ENCODE measurements at regions not wholly inside any gene's neighbourhood (a gene's known extent, or its start where the extent isn't known, plus 50 kb on each side); places are given as distances from the start of the nearest gene placed in this dataset.
"Not testable (repeated sequence)": the region's sequence is repeated elsewhere in the genome, so short reads cannot be mapped to it uniquely, and the experiment has no call there.

DNA sequence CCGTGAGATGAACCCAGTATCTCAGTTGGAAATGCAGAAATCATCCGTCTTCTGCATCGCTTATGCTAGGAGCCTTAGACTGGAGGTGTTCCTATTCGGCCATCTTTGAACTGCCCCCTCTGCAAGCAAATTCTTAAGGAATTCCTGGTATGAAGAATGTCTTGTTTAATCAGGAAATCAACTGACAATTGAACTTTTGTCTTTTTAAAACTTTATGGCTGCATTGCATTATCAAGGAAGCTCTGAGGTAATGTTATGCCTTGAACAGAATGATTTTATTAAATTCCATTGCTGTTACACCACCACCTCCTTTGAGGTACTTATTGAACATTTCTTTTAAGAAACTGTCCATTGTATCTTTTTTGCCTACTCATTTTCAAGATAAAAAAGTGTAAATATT is 1915.7 kb upstream of the CDH9 start:
- DNase-seq (ENCODE audit: low read depth in 1 of 2, low spot score in 1 of 2) = no peak
- TF ChIP-seq, protein P1, sequence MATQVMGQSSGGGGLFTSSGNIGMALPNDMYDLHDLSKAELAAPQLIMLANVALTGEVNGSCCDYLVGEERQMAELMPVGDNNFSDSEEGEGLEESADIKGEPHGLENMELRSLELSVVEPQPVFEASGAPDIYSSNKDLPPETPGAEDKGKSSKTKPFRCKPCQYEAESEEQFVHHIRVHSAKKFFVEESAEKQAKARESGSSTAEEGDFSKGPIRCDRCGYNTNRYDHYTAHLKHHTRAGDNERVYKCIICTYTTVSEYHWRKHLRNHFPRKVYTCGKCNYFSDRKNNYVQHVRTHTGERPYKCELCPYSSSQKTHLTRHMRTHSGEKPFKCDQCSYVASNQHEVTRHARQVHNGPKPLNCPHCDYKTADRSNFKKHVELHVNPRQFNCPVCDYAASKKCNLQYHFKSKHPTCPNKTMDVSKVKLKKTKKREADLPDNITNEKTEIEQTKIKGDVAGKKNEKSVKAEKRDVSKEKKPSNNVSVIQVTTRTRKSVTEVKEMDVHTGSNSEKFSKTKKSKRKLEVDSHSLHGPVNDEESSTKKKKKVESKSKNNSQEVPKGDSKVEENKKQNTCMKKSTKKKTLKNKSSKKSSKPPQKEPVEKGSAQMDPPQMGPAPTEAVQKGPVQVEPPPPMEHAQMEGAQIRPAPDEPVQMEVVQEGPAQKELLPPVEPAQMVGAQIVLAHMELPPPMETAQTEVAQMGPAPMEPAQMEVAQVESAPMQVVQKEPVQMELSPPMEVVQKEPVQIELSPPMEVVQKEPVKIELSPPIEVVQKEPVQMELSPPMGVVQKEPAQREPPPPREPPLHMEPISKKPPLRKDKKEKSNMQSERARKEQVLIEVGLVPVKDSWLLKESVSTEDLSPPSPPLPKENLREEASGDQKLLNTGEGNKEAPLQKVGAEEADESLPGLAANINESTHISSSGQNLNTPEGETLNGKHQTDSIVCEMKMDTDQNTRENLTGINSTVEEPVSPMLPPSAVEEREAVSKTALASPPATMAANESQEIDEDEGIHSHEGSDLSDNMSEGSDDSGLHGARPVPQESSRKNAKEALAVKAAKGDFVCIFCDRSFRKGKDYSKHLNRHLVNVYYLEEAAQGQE (IDR thresholded peaks at IDR 0.05; ENCODE audit: insufficient replicate concordance, low read depth) = no peak
- TF ChIP-seq POLR2AphosphoS5 (IDR thresholded peaks at IDR 0.05; ENCODE audit: low read depth) (no peak), GABPA (IDR thresholded peaks at IDR 0.05; ENCODE audit: low read depth) (no peak), SPI1 (IDR thresholded peaks at IDR 0.05; ENCODE audit: borderline replicate concordance, low read depth) (no peak)
- TF ChIP-seq, protein P2, sequence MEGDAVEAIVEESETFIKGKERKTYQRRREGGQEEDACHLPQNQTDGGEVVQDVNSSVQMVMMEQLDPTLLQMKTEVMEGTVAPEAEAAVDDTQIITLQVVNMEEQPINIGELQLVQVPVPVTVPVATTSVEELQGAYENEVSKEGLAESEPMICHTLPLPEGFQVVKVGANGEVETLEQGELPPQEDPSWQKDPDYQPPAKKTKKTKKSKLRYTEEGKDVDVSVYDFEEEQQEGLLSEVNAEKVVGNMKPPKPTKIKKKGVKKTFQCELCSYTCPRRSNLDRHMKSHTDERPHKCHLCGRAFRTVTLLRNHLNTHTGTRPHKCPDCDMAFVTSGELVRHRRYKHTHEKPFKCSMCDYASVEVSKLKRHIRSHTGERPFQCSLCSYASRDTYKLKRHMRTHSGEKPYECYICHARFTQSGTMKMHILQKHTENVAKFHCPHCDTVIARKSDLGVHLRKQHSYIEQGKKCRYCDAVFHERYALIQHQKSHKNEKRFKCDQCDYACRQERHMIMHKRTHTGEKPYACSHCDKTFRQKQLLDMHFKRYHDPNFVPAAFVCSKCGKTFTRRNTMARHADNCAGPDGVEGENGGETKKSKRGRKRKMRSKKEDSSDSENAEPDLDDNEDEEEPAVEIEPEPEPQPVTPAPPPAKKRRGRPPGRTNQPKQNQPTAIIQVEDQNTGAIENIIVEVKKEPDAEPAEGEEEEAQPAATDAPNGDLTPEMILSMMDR (IDR thresholded peaks at IDR 0.05; ENCODE audit: insufficient read depth, low read length) = no peak
- H3K4me3 ChIP-seq (replicated peaks; ENCODE audit: insufficient read depth, low read length) = no peak overlapping the region
- H3K27ac ChIP-seq (replicated peaks) = no peak overlapping the region
- no peaks in the 10 kb centered on the region for H3K27me3 ChIP-seq (ENCODE audit: insufficient read depth, poor library complexity, severe bottlenecking)

DNA sequence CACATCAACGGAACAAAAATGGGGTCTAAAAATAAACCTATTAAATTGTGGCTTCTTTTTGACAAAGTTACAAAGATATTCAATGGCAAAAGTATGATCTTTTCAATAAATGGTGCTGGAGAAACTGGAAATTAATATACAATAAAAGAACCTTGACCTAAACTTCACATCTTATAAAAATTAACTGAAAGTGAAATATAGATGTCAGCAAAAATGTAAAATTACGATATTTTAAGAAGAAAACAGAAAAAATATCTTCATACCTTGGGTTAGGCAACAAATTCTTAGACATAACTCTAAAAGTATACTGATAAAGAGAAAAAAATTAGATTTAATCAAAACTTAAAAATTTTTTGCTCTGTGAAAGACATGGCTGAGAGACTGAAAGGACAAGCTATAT is 1909.5 kb upstream of the CDH9 start:
- TF ChIP-seq, protein P1 (IDR thresholded peaks at IDR 0.05; ENCODE audit: insufficient replicate concordance, low read depth) = no peak
- no peak for TF ChIP-seq SPI1 (IDR thresholded peaks at IDR 0.05; ENCODE audit: borderline replicate concordance, low read depth)
- TF ChIP-seq, protein P2 (IDR thresholded peaks at IDR 0.05; ENCODE audit: insufficient read depth, low read length) = no peak
- no peak for TF ChIP-seq GABPA (IDR thresholded peaks at IDR 0.05; ENCODE audit: low read depth)
- TF ChIP-seq POLR2AphosphoS5 (IDR thresholded peaks at IDR 0.05; ENCODE audit: low read depth) = no peak

DNA sequence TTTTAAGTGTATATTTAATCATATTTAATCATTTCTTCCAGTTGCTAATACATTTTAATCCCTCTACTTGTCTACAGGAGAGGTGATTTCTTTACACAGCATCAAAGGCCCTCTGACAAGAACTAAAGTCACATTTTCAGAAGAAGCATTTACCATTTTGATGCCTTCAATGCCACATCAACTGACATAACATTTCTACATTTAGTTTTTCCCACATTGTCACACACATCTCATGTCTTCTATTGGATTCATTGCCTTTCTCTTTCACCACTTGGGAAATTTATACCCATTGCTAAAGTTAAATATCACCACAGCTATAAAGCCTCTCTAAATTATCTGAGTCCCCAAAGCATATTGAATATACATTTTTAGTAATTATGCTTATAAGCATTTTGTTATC is 1907.5 kb upstream of the CDH9 start:
- Histone ChIP-seq H3K4me3 (replicated peaks; ENCODE audit: insufficient read depth, low read length) (no peak overlapping the region), H3K27me3 (ENCODE audit: insufficient read depth, poor library complexity, severe bottlenecking) (no peaks in the 10 kb centered on the region), H3K27ac (replicated peaks) (no peak overlapping the region)
- TF ChIP-seq, protein P1 (IDR thresholded peaks at IDR 0.05; ENCODE audit: insufficient replicate concordance, low read depth) = no peak
- DNase-seq (ENCODE audit: low read depth in 1 of 2, low spot score in 1 of 2) = no peak

More for the DNA sequence above, 1909.5 kb upstream of the CDH9 start:
- DNase-seq (ENCODE audit: low read depth in 1 of 2, low spot score in 1 of 2) = no peak
- Histone ChIP-seq H3K27me3 (ENCODE audit: insufficient read depth, poor library complexity, severe bottlenecking) (no peaks in the 10 kb centered on the region), H3K4me3 (replicated peaks; ENCODE audit: insufficient read depth, low read length) (no peak overlapping the region), H3K27ac (replicated peaks) (no peak overlapping the region)

DNA sequence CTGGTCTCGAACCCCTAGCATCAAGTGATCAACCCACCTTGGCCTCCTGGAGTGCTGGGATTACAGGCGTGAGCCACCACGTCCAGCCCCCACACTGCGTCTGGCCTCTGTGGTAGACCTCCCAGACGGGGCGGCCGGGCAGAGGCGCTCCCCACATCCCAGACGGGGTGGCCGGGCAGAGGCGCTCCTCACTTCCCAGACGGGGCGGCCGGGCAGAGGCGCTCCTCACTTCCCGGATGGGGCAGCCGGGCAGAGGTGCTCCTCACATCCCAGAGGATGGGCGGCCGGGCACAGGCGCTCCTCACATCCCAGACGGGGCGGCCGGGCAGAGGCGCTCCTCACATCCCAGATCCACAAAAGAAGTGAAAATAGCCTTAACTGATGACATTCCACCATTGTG is 1891.0 kb upstream of the CDH9 start:
- not testable (repeated sequence) for H3K27me3 ChIP-seq (ENCODE audit: insufficient read depth, poor library complexity, severe bottlenecking); H3K4me3 ChIP-seq (replicated peaks; ENCODE audit: insufficient read depth, low read length); H3K27ac ChIP-seq (replicated peaks); DNase-seq (ENCODE audit: low read depth in 1 of 2, low spot score in 1 of 2)

DNA sequence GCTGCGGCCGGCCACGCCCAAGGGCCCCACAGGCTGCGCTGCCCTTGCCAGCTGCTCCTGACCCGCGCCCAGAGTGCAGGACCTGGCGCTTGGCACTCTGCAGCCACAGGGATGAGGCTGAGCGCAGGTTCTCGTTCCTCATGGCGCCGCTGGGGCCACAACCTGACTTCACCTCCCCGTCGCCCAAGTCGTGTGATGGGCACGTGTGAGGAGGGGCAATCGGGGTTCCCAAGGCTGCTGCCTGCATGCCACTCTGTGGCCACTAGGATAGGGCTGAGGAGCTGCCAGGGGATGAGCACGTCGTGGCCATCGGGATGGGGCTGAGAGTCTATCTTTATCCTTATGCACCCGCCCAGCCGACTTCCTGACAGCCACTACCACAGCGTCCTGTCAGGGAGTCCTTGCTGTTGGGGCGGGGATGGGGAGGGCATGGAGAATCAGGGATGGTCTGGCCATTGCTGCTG is 1890.0 kb upstream of the CDH9 start:
- H3K27ac ChIP-seq (replicated peaks); H3K27me3 ChIP-seq (ENCODE audit: insufficient read depth, poor library complexity, severe bottlenecking); H3K4me3 ChIP-seq (replicated peaks; ENCODE audit: insufficient read depth, low read length); DNase-seq (ENCODE audit: low read depth in 1 of 2, low spot score in 1 of 2): not testable (repeated sequence)

Measured in HL-60 (cell line).